ENCODE measurements at regions not wholly inside any gene's neighbourhood (a gene's known extent, or its start where the extent isn't known, plus 50 kb on each side); places are given as distances from the start of the nearest gene placed in this dataset.

DNA sequence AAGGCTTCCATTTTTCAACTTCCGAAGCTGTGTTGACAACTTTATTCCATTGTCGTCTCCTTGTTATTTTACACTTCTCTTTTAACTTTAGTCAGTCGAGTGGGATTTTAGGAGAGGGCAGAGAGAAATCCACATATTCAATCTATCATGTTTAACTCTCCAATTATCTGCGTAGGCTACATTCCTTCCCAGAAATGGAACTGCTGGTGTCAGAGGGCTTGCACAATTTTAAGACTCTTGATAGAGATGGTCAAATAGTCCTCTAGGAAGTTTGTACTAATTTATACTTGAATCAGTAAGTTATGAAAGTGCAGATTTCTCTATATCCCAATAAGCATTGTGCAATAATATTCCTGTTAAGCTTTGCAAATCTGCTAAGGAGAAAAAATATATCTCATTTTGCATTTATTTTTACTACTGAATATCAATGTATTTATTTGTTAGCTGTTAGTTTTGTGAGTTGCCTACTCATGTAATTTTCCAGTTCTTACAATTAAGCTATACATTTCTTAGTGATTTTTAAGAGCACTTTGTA is 95.6 kb downstream of the CYP26B1 start:
- no peak for TF ChIP-seq CTCF (IDR thresholded peaks at IDR 0.05)
- no peak for TF ChIP-seq POLR2A (IDR thresholded peaks at IDR 0.05)
